Endothelial cell of umbilical vein (primary cell): ENCODE measurements at regions not wholly inside any gene's neighbourhood (a gene's known extent, or its start where the extent isn't known, plus 50 kb on each side); places are given as distances from the start of the nearest gene placed in this dataset.

Experiments used
- FOS ChIP-seq: IDR thresholded peaks from 2 replicates; pipeline ENCODE4 v1.6.1; 2011; ENCODE audit warnings: mild to moderate bottlenecking, low read length, moderate library complexity, borderline replicate concordance; ENCODE audit not compliant: insufficient read depth
- GATA2 ChIP-seq: IDR thresholded peaks from 2 replicates; pipeline ENCODE4 v1.7.0; 2011; ENCODE audit warnings: low read depth, mild to moderate bottlenecking, moderate library complexity, mixed read lengths, low read length; ENCODE audit not compliant: insufficient read length, insufficient read depth
- MAX ChIP-seq: IDR thresholded peaks from 2 replicates; pipeline ENCODE4 v1.6.1; 2011; ENCODE audit not compliant: insufficient read depth, insufficient read length
- MYC ChIP-seq: IDR thresholded peaks from one replicate; pipeline ENCODE4 v1.6.1; 2011; ENCODE audit warnings: mild to moderate bottlenecking, low read depth, low read length
- POLR2A ChIP-seq: IDR thresholded peaks from 2 replicates; pipeline ENCODE4 v1.6.1; 2012; ENCODE audit warnings: low read depth, mild to moderate bottlenecking, control low read depth, low read length
- TF ChIP-seq, protein P1 (sequence below), 2 donors: IDR thresholded peaks; 1 replicate in 1 of 2; 2 replicates in 1 of 2; pipeline ENCODE4 v1.5.1; 2011; ENCODE audit warnings: low read length in 2 of 2, mild to moderate bottlenecking in 2 of 2, moderate library complexity in 2 of 2, control low read depth in 1 of 2, inconsistent platforms in 1 of 2, low read depth in 1 of 2; ENCODE audit not compliant: insufficient read depth in 1 of 2; ENCODE audit errors: extremely low read depth in 1 of 2

- TF ChIP-seq POLR2A (no peak), MAX (no peak), GATA2 (no peak), FOS (no peak), MYC (no peak)
- TF ChIP-seq, protein P1, sequence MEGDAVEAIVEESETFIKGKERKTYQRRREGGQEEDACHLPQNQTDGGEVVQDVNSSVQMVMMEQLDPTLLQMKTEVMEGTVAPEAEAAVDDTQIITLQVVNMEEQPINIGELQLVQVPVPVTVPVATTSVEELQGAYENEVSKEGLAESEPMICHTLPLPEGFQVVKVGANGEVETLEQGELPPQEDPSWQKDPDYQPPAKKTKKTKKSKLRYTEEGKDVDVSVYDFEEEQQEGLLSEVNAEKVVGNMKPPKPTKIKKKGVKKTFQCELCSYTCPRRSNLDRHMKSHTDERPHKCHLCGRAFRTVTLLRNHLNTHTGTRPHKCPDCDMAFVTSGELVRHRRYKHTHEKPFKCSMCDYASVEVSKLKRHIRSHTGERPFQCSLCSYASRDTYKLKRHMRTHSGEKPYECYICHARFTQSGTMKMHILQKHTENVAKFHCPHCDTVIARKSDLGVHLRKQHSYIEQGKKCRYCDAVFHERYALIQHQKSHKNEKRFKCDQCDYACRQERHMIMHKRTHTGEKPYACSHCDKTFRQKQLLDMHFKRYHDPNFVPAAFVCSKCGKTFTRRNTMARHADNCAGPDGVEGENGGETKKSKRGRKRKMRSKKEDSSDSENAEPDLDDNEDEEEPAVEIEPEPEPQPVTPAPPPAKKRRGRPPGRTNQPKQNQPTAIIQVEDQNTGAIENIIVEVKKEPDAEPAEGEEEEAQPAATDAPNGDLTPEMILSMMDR (IDR thresholded peaks at IDR 0.05; ENCODE audit: extremely low read depth in 1 of 2, insufficient read depth in 1 of 2, low read depth in 1 of 2, low read length in 2 of 2): no peak
Observed at GRCh38 chr12:91889910-91890309, 255.7 kb downstream of the BTG1 start.
